Activated CD8-positive, alpha-beta memory T cell treated with anti-CD3 and anti-CD28 coated beads for 1 hour (primary cell): ENCODE measurements at regions not wholly inside any gene's neighbourhood (a gene's known extent, or its start where the extent isn't known, plus 50 kb on each side); places are given as distances from the start of the nearest gene placed in this dataset.

Experiments used
- DNase-seq, 2 donors: peaks; one replicate each; pipeline ENCODE4 v3.0.0-alpha.2; 2020; ENCODE audit warnings: low read depth in 1 of 2; ENCODE audit errors: extremely low read depth in 1 of 2

- no peak for DNase-seq
Measured at GRCh38 chr9:126235336-126236243, 91.0 kb upstream of the MVB12B start.

DNA sequence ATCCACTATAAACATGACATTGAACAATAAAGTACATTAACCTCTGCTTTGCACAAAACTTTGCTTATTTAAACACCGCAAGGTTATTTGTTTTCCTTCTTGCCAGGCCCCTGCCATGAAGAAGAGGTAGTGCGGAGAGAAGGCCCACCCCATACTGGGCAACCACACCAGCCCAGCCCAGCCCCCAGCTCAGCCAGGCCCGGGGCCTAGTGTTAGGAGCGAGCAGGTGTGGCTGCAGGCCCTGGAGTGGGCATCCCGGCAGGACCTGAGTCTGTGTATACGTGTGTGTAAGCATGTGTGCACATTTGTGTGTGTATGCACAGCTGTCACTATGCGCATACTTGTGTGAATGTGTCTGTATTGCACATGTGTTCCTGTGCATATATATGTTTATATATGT, 90.4 kb upstream of the MVB12B start:
- DNase-seq, result no peak

GRCh38 chr9:126238415-126238814, 88.2 kb upstream of the MVB12B start:
- no peak for DNase-seq

DNA sequence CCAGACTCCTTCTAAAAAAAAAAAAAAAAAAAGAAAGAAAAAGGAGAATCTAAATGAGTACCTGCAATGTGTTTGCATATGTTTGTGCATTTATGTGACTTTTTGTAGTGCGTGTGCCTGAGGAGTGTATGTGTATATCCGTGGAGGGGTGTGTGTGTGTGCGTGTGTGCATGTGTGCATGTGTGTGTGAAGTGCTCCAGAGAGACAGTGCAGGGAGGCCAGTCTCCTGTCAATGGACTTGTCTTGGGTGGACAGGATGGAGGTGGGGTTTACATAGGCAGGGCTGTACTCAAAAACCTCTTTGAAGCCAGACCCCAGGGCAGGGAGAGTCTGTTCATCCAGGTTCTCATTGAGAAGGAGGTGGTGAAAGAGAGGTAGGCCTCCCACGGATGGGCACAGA, 87.1 kb upstream of the MVB12B start:
- no peak for DNase-seq

GRCh38 chr9:126240835-126241234, 85.8 kb upstream of the MVB12B start:
- no peak for DNase-seq

DNA sequence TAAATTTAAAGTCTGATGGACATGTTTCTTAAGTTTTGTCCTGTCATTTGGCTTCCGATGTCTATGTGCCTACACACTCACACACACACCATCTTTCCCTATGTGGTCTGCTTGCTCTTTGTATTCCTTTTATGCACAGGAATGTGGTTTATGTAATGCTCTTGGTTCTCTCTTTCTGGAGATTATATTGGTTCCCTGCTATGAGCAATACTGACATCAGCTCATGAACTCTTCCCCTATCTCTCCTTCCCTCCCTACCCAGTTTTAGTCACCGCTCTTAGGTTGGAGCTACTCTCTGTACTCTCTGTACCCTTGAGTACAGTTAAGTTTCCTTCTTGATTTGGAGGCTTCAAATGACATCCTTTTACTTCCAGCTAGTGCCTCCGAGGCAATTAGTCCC, 77.9 kb upstream of the MVB12B start:
- DNase-seq, result no peak

- no peak for DNase-seq
Measured at GRCh38 chr9:126261584-126262356, 64.9 kb upstream of the MVB12B start.

DNA sequence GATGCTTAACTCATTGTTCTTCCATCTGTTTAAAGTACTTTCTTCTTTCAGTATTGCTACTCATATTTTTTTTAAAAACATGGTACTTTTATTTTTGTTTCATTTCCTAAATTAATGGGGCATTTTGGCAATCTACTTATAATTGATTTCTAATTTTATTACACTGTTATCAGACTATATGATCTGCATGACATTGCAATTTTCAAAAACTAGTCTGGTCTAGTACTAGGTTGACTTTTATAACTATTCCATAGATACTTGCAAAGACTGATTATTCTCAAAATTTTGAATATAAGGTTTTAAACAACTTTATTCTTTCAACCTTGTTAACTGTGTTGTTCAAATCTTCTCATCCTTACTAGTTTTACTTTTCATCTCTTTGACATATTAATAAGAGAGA, 63.9 kb upstream of the MVB12B start:
- DNase-seq, result no peak

DNA sequence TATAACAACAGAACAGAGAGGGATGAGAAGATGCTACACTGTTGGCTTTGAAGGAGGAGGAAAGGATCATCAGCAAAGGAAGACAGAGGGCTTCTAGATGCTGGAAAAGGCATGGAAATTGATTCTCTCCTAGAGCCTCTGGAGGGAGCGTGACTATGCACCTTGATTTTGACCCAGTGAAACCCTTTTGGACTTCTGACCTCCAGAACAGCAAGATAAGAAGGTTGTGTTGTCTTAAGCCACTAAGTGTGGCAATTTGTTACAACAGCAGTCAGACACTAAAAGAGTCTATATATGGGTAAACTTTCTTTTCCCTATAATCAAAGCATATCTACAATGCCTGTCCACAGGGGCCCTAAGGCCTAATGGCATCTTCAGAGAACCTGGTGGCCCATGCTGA, 56.1 kb upstream of the MVB12B start:
- no peak for DNase-seq

DNA sequence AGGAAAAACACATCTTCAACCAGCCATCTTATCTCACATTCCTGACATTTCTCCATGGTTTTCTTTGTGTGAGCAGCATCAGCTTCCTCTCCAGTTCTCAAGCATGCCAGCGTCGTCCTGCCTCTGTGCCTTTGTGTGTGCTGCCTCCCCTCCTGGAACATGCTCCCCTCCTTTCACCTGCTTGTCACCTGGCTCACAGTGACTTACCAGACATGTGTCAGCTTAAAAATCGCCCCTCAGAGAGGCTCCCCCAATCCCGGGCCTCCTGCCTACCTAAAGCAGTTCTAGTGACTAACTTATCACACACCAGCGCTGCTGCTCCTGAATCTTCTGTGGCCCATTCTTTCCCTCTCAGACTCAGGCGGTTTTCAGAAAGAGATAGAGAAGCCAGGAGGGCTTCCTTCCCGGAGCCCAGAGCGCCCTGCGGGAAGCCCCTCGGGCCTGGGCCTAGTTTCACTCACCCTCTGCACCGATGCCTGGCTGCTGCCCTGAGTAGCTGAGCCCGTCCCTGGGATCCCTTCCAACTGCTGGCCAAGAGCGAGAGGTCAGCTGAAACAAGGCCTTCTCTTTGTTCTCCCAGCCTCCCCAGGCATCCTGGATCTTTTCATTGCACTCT, 51.1 kb upstream of the MVB12B start:
- DNase-seq, result no peak

DNA sequence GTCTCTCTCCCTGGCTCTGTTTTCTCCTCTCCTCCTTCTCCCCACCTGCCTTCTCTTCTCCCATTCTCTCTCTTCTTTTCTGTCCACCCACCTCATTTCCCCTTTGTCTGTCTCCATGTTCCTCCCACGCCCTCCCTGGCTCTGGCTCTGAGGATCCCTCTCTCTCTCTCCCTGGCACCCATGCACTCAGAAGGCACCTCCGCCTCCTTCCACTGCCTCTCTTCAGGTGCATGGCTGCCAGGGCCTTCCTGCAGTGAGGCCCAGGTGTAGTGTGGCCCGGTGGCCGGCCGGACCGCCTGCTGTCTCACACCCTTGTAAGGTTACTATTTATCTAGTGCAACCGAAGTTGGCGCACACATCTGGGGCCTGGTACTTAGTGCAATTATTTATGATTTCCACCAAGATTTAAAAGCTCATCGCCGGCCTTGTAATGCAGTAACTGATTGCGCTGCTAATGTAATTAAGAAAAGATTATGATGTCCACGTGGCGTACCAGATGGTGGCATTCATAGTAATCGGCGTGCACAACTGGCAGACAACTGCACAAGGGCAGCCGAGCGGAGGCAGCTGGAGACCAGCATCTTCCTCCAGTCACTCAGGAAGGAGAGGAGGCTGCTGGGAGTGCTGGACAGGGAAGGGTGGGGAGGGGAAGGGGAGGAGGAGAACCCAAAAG, 50.4 kb upstream of the MVB12B start:
- DNase-seq, result no peak
